ENCODE measurements at regions not wholly inside any gene's neighbourhood (a gene's known extent, or its start where the extent isn't known, plus 50 kb on each side); places are given as distances from the start of the nearest gene placed in this dataset.
"Not testable (repeated sequence)": the region's sequence is repeated elsewhere in the genome, so short reads cannot be mapped to it uniquely, and the experiment has no call there.

DNA sequence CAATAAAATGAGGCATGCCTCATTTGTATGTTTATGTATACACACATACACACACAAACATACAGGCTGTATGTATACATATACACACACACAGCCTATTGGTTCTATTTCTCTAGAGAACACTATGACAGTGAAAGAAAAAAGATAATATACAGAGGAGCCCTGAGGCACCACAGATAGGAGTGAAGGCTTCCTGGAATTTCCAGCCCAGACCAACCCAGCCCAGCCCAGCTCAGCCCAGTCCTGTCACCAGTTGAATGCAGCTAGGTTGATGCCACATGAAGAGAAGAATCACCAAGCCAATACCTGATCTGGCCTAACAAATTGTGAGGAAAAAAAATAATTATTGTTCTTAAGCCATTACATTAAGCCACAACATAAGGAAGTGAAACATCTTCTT is 126.9 kb upstream of the PDE4D start:
- no peak for DNase-seq (ENCODE audit: extremely low read depth, low read depth)

DNA sequence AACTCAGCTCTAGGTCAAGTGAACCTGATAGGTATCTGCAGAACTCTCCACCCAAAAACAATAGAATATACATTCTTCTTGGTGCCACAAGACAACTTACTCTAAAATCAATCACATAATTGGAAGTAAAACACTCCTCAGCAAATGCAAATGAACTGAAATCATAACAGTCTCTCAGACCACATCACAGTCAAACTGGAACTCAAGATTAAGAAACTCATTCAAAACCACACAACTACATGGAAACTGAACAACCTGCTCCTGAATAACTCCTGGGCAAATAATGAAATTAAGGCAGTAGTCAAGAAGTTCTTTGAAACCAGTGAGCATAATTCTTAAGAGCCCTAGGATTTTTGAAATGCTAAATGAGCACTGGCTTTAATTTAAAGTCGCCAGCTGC is 125.4 kb upstream of the PDE4D start:
- not testable (repeated sequence) for DNase-seq (ENCODE audit: extremely low read depth, low read depth)

DNA sequence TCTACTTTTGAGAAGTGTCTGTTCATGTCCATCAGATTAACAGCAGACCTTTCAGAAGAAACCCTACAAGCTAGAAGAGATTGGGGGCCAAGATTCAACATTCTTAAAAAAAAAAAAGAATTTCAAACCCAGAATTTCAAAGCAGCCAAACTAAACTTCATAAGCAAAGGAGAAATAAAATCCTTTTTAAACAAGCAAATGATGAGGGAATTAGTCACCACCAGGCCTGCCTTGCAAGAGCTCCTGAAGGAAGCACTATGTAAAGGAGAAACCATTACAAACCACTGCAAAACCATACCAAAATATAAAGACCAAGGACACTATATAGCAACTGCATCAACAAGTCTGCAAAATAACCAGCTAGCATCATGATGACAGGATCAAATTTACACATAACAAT is 124.6 kb upstream of the PDE4D start:
- no peak for DNase-seq (ENCODE audit: extremely low read depth, low read depth)

DNA sequence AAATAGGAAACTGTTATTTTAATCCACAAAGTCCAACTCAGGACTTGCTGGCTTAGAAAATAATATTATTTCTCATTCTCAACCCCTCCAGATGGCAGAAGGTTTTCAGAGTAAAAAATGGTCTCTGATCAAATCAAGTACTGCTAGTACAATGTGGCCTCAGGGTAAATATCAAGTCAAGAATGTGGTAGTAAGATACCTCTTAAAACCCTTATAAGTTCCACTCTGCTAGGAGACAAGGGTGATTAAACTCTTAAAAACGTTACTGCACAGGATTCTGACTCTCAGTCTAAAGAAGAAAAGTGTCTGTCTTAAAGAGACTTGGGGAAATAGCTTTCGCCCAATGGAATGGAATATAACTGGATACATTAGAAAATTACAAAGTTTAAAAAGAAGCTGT is 120.8 kb upstream of the PDE4D start:
- DNase-seq (ENCODE audit: extremely low read depth, low read depth) = no peak

DNA sequence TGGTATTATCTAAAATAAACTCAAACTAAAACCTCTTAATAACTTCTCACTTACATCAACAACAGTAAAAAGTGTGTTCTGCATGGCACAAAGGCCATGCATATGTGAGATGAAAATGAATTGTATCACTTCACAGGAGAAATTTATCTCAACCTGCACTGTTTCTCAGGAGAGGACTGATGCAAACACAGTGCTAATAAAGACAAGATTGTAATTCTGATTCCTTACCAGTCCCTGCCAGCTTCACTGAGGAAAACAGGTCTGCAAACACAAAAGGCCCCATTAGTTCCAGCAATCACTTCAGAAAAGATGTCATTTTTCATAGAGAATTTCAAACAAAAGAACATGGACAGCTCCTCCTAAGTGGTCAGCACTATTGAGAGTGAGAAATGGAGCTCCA is 117.3 kb upstream of the PDE4D start:
- DNase-seq (ENCODE audit: extremely low read depth, low read depth) = no peak

DNA sequence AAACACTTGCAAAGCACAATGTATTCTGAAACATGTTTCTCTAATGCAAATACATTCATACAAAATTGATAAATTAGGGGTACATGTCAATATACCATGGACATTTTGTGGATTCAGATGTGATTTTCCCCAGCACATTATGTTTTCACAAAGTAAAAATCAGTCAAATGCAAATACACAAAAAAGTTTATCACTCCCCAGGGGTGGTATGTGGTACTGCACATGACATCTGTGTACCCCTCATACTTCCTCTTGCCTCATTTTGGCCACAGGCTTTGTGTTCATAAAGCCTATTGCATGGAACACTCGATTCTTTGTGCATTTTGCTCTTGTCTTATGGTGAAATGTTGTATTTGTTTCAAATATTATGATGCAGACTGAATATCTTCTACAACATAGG is 116.8 kb upstream of the PDE4D start:
- no peak for DNase-seq (ENCODE audit: extremely low read depth, low read depth)

DNA sequence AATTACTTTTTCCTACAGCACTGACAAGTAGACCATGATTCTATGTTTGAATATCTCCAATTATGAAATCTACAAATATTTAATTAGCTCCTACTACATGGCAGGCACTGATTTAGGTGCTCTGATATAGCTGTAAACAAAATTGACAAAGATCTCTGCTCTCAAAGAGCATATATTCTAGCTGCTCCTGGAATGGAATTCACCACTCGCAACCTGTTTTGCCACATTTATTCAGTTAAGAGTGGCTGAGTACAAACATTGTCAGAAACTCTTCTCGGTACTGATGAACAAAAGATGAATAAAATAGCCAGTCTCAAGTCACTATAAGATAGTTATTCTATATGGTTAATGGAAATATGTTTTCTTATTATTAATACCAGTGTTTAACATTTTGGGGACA is 114.2 kb upstream of the PDE4D start:
- no peak for DNase-seq (ENCODE audit: extremely low read depth, low read depth)

DNA sequence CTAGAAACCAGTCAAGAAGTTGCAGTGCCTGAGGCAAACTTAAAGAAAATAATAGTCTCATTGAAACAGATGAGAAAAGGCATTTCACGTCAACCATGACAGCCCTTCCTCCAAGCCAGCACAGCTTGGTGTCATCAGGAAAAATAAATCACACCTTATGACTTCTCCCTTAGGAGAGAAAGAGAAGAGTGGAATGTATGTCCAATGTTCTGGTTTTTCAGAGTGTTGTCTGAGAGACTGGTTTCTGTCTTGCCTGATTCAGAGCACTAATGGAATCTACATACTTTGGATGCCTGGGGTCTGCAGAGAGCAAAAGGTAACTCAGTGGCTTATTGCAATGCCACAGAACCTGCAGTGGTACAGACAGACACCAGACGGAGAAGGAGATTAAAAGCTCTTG is 105.5 kb upstream of the PDE4D start:
- DNase-seq (ENCODE audit: extremely low read depth, low read depth) = no peak

DNA sequence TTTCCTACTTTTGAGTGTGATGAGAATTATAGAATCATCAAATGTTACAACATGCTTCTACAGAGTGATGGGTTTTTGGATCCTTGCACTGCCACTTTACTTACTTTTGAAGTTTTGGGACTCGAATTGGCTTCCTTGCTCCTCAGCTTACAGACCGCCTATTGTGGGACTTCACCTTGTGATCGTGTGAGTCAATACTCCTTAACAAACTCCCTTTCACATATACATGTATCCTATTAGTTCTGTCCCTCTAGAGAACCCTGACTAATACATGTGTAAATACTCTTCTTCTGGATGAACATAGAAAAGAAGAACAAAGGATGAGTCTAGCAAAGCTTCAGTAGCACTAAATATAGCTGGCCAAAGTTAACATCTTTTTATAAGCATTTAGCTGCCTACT is 98.7 kb upstream of the PDE4D start:
- DNase-seq (ENCODE audit: extremely low read depth, low read depth) = no peak

DNA sequence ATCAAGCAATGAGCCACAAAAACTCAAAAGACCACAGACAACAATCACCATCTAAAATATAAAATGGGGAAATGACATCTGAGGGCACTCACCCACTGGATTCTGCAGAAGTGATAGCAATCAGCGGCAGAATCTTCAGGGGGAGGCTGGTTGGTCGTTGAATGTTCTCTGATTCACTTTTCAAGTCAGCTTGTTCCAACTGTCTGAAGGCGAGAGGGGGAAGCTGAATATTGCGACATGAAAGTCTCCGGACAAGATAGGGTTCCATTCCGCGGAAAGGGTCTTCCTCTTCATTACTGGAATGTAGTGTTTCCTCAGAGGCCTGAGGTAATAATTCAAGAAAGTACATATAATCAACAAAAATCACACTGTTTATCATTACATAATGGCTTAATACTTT is 94.9 kb upstream of the PDE4D start:
- DNase-seq (ENCODE audit: extremely low read depth, low read depth) = no peak

DNA sequence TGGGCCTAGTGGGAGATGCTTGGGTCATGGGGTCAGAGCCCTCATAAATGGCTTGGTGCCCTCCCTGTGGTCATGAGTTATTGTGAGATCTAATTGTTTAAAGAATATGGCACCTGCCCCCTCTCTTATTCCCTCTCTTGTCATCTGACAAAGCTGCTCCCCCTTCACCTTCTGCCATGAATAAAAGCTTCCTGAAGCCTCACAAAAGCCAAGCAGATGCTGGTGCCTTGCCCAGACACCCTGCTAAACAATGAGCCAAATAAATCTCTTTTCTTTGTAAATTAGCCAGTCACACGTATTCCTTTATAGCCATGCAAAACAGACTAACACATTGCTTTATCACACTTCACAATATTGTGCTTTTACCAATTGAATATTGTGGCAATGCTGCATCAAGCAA is 82.8 kb upstream of the PDE4D start:
- no peak for DNase-seq (ENCODE audit: extremely low read depth, low read depth)

DNA sequence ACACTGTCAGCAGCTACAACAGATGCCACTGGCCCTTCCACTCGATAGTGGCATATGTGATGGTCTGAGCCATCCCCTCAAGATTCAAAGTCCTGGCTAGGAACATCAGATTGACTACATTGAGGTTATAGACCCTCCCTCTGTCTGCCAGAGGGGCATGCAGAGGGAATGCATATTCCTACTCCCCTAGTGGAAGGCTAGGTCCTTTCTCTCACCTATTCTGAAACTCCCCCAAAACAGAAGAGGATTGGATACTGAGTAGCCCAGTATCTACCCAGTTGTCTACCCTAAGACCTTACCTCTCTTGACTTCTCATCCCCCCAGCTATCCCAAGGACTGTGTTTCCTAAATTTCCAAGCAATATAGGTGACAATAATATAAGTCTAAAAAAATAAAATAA is 78.5 kb upstream of the PDE4D start:
- no peak for DNase-seq (ENCODE audit: extremely low read depth, low read depth)

DNA sequence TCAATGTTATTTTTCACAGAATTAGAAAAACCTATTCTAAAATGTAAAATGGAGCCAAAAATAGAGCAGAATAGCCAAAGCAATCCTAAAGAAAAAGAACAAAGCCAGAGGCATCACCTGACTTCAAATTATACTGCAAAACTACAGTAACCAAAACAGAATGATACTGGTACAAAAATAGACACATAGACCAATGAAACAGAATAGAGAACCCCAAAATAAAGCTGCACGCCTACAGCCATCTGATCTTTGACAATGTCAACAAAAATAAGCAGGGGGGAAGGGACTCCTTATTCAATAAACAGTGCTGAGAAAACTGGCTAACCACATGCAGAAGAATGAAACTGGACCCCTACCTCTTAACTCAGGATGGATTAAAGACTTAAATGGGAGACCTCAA is 65.8 kb upstream of the PDE4D start:
- DNase-seq (ENCODE audit: extremely low read depth, low read depth) = no peak

DNA sequence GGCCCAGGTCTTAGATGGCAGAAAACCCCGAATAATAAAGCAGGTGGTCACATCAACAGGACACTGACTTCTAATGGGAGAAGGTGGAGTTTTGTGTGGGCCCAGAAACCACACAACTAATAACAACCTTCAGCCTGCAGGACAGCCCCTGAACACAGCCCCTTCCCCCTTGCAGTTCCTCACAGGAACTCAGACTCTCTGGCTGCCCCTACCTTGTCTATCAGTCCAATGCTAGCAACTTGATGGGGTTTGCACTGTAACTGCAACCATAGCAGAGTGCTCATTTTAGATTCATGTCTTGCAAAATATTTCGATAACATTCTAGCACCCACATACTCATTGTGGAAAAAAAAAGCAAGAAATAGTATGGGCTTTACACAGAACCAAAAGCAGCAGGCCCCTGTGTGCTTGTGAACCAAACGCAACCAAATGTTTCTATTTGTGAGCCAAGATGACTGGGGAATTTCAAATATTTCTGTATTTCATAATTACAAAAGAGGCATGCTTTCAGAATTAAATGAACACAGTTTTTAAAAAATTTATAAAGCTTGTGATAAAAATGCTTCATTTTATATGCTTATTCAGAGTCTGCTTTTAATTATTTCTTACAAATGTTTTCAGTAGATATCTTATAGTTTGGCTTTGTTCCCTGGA is 62.7 kb upstream of the PDE4D start:
- no peak for DNase-seq (ENCODE audit: extremely low read depth, low read depth)

DNA sequence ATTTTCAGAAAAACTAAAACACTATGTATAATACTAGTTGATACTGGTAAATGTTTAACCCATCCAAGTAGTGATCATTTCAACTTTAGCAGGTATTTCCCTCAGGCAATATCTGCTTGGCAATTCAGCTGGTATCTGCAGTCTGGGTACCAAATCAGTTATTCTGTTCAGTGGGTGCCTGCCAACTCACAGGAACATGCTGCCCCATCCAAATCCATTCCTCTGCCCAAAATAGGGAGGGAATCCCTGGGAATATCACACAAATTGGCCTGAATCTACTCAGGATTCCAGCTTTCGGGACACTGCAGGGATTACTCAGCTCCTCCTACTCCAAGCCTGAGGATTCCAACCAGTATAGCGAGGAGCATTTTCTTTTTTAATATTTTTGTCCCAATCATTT is 61.7 kb upstream of the PDE4D start:
- no peak for DNase-seq (ENCODE audit: extremely low read depth, low read depth)

DNA sequence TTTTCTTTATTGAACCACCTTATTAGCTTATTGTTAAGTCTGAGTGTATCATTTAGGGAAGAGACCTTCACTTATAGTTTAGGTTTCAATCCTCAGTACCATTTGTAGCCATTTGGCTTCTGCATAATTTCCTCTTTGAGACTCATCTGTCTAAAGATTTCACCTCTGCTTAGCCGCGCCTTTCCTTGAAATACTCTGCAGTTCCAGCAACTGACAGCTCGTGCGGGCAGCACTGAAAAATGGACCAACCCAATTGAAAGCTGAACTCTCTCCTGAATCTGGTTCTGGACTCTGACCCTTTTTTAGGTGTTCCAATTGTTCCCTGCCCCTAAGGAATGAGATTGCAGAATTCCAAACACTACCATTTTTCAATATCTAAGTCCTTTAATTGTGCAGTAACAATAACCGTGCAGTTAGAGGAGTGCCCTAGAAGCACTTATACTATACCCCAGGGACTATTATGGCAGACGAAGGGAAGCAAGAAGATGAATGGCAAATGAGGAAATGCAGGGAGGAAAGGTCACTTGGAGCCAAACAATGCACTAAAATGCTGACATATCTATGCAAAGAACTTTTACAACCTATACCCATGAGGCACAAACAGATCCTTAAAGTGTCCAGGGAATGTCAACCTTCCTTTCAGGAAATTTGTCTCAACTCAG is 50.1 kb upstream of the PDE4D start:
- DNase-seq (ENCODE audit: extremely low read depth, low read depth) = no peak

Small RNA genes lying in the stretch of these regions (small RNA-seq; reads per million reads assigned to genes)
- gene RNU6-806P = 0.02 to 0.06 reads per million in 2 experiments

Data from NCI-H460 (cell line).